Adrenal gland (tissue), 9 donors: ENCODE measurements at regions not wholly inside any gene's neighbourhood (a gene's known extent, or its start where the extent isn't known, plus 50 kb on each side); places are given as distances from the start of the nearest gene placed in this dataset.

Experiments used
- DNase-seq, 7 donors: peaks; one replicate each; pipeline ENCODE4 v3.0.0-alpha.2; 2019 to 2020
- H3K27ac ChIP-seq, 5 donors: fragments of 200-600 bp; sonication (generic) in 4 of 5; 1 replicate in 3 of 5; 2 replicates in 2 of 5; pipeline versions ENCODE4 v1.5.1 to v1.8.0; 2016 to 2020; ENCODE audit warnings: mild to moderate bottlenecking in 1 of 5
- H3K27me3 ChIP-seq: fragments of 200-600 bp; 2 replicates; pipeline ENCODE4 v1.8.0; 2021
- H3K36me3 ChIP-seq, 2 donors: fragments of 200-600 bp; replicated peaks in 1 of 2; 1 replicate in 1 of 2; 2 replicates in 1 of 2; pipeline versions ENCODE4 v1.5.1 to v1.8.0; 2018 to 2022
- H3K4me1 ChIP-seq, 2 donors: fragments of 200-600 bp; replicated peaks in 1 of 2; 1 replicate in 1 of 2; 2 replicates in 1 of 2; pipeline versions ENCODE4 v1.5.1 to v1.8.0; 2018 to 2021
- H3K4me3 ChIP-seq, 4 donors: fragments of 200-600 bp; sonication (generic) in 3 of 4; one replicate each; pipeline ENCODE4 v1.5.1; 2016 to 2018
- H3K9me3 ChIP-seq, 3 donors: fragments of 200-600 bp; sonication (generic) in 1 of 3; replicated peaks in 1 of 3; 1 replicate in 2 of 3; 2 replicates in 1 of 3; pipeline versions ENCODE4 v1.5.1 to v1.8.0; 2016 to 2021
- POLR2A ChIP-seq, 2 donors: fragments of 450-650 bp; IDR thresholded peaks; one replicate each; pipeline ENCODE4 v1.6.1; 2017; ENCODE audit warnings: antibody characterized with exemption in 2 of 2, mild to moderate bottlenecking in 2 of 2, moderate library complexity in 1 of 2
- WGBS, 4 donors: extraction: QIAGEN DNeasy Blood & Tissue Kit in 2 of 4; methylation state at CpG; one replicate each; pipeline versions ENCODE4 v1.1.5 to v1.1.7; 2013 to 2017; 5-methylcytosine and 5-hydroxymethylcytosine counted together
- intact Hi-C, 2 donors: fragments of 100-400 bp; cut with DNase I; formaldehyde crosslinking; loops; one replicate each; pipeline versions ENCODE4 v1.14.1 to v1.15.0; 2022 to 2023
- TF ChIP-seq, protein P1 (sequence below), 6 experiments: fragments of 450-650 bp in 4 of 6; fragments of 200-600 bp in 2 of 6; sonication (generic) in 1 of 6; IDR thresholded peaks; 1 replicate in 5 of 6; 2 replicates in 1 of 6; pipeline versions ENCODE4 v1.5.1 to v1.8.0; 2016 to 2021; ENCODE audit warnings: antibody characterized with exemption in 6 of 6, mild to moderate bottlenecking in 2 of 6, moderate library complexity in 1 of 6
- donor health status: healthy with polysubstance abuse.
- donor health status: Bipolar disorder and iron deficiency.
- donor health status: DM: yes; HTN: yes; CAD: no.
- donor health status: DM: no; HTN: no; CAD: no.
- donor health status: DM: no; HTN: no; CAD: no.

- Histone ChIP-seq H3K4me1 (peaks cover 4% of the 10 kb centered on the region in 2 donors), H3K36me3 (no peaks in the 10 kb centered on the region), H3K27me3 (no peaks in the 10 kb centered on the region), H3K4me3 (no peak overlapping the region), H3K27ac (no peak overlapping the region), H3K9me3 (no peaks in the 10 kb centered on the region)
- DNase-seq = no peak
- intact Hi-C loops = no loop called here
- 97 to 99% (median 98%) methylated on average over 11 to 37 of the region's 37 CpGs for WGBS, 4 donors
- no peak for TF ChIP-seq POLR2A (IDR thresholded peaks at IDR 0.05)
Observed at GRCh38 chr10:28815681-28816080, 138.4 kb downstream of the BAMBI start.

GRCh38 chr10:28822719-28823464, 145.6 kb downstream of the BAMBI start:
- no peak overlapping the region for H3K4me3 ChIP-seq
- 59 to 73% (median 67%) methylated on average over 12 of the region's 12 CpGs for WGBS, 4 donors
- H3K4me1 ChIP-seq = no peaks in the 10 kb centered on the region
- no peak overlapping the region for H3K27ac ChIP-seq
- H3K27me3 ChIP-seq = no peaks in the 10 kb centered on the region
- no peak for TF ChIP-seq POLR2A (IDR thresholded peaks at IDR 0.05)
- TF ChIP-seq, protein P1, sequence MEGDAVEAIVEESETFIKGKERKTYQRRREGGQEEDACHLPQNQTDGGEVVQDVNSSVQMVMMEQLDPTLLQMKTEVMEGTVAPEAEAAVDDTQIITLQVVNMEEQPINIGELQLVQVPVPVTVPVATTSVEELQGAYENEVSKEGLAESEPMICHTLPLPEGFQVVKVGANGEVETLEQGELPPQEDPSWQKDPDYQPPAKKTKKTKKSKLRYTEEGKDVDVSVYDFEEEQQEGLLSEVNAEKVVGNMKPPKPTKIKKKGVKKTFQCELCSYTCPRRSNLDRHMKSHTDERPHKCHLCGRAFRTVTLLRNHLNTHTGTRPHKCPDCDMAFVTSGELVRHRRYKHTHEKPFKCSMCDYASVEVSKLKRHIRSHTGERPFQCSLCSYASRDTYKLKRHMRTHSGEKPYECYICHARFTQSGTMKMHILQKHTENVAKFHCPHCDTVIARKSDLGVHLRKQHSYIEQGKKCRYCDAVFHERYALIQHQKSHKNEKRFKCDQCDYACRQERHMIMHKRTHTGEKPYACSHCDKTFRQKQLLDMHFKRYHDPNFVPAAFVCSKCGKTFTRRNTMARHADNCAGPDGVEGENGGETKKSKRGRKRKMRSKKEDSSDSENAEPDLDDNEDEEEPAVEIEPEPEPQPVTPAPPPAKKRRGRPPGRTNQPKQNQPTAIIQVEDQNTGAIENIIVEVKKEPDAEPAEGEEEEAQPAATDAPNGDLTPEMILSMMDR (IDR thresholded peaks at IDR 0.05) = no peak
- no peaks in the 10 kb centered on the region for H3K9me3 ChIP-seq
- DNase-seq = no peak
- intact Hi-C loops = no loop called here
- no peaks in the 10 kb centered on the region for H3K36me3 ChIP-seq

GRCh38 chr10:28823501-28824075, 146.3 kb downstream of the BAMBI start:
- H3K27me3 ChIP-seq = no peaks in the 10 kb centered on the region
- no peaks in the 10 kb centered on the region for H3K36me3 ChIP-seq
- TF ChIP-seq POLR2A (IDR thresholded peaks at IDR 0.05) = no peak
- TF ChIP-seq, protein P1 (IDR thresholded peaks at IDR 0.05) = no peak
- H3K9me3 ChIP-seq = no peaks in the 10 kb centered on the region
- no peak overlapping the region for H3K27ac ChIP-seq
- no peak overlapping the region for H3K4me3 ChIP-seq
- no peak for DNase-seq
- intact Hi-C loops = no loop called here
- WGBS, 4 donors = 64 to 75% (median 68%) methylated on average over 1 of the region's 1 CpG
- no peaks in the 10 kb centered on the region for H3K4me1 ChIP-seq

GRCh38 chr10:28833313-28833712, 156.0 kb downstream of the BAMBI start:
- 56 to 70% (median 63%) methylated on average over 4 of the region's 4 CpGs for WGBS, 4 donors
- intact Hi-C loops = no loop called here
- TF ChIP-seq, protein P1 (IDR thresholded peaks at IDR 0.05) = no peak
- no peak for TF ChIP-seq POLR2A (IDR thresholded peaks at IDR 0.05)
- Histone ChIP-seq H3K4me1 (peaks cover 7 to 8% of the 10 kb centered on the region in 2 donors), H3K9me3 (no peaks in the 10 kb centered on the region), H3K27me3 (no peaks in the 10 kb centered on the region), H3K27ac (no peak overlapping the region), H3K36me3 (no peaks in the 10 kb centered on the region), H3K4me3 (no peak overlapping the region)
- DNase-seq = no peak

GRCh38 chr10:28836435-28836743, 159.1 kb downstream of the BAMBI start:
- Histone ChIP-seq H3K4me1 (peaks cover 21 to 26% of the 10 kb centered on the region in 2 donors), H3K36me3 (no peaks in the 10 kb centered on the region), H3K9me3 (no peaks in the 10 kb centered on the region), H3K4me3 (no peak overlapping the region), H3K27me3 (no peaks in the 10 kb centered on the region), H3K27ac (no peak overlapping the region)
- intact Hi-C loops = no loop called here
- TF ChIP-seq, protein P1 (IDR thresholded peaks at IDR 0.05) = no peak
- no peak for TF ChIP-seq POLR2A (IDR thresholded peaks at IDR 0.05)
- no peak for DNase-seq
